ENCODE measurements at regions not wholly inside any gene's neighbourhood (a gene's known extent, or its start where the extent isn't known, plus 50 kb on each side); places are given as distances from the start of the nearest gene placed in this dataset.

- TF ChIP-seq MBD4 (IDR thresholded peaks at IDR 0.05; ENCODE audit: borderline replicate concordance, low read length), result 0 out of 2 replicates have a peak, but pooled peaks have one; percentile 57
- peak; percentile 72 for TF ChIP-seq BCL6 (CRISPR knock-in tag; IDR thresholded peaks at IDR 0.05)
- 0 out of 2 replicates have a peak, but pooled peaks have one; percentile 13 for TF ChIP-seq JUND (CRISPR knock-in tag; IDR thresholded peaks at IDR 0.05)
- TF ChIP-seq ZXDC (CRISPR knock-in tag; IDR thresholded peaks at IDR 0.05), result no peak
- no peak for TF ChIP-seq ZNF512B (CRISPR knock-in tag; IDR thresholded peaks at IDR 0.05; ENCODE audit: borderline replicate concordance)
- TF ChIP-seq ZNF263 (CRISPR knock-in tag; IDR thresholded peaks at IDR 0.05), result 0 out of 2 replicates have a peak, but pooled peaks have one; percentile 43
- TF ChIP-seq SOX13 (IDR thresholded peaks at IDR 0.05), result no peak
- peak in 1 of 2 experiments; percentile 63; a peak in 1 of 4 replicates for TF ChIP-seq SOX13 (CRISPR knock-in tag; conservative IDR thresholded peaks at IDR 0.05 in 1 of 2, IDR thresholded peaks at IDR 0.05 in 1 of 2)
- TF ChIP-seq POGZ (CRISPR knock-in tag; IDR thresholded peaks at IDR 0.05), result no peak
- no peak for TF ChIP-seq NONO (IDR thresholded peaks at IDR 0.05)
- 0 out of 2 replicates have a peak, but pooled peaks have one; percentile 33 for TF ChIP-seq NONO (CRISPR knock-in tag; conservative IDR thresholded peaks at IDR 0.05)
- peak; percentile 35 for TF ChIP-seq PHF5A (CRISPR knock-in tag; IDR thresholded peaks at IDR 0.05; ENCODE audit: low read depth, unreplicated experiment)
- no peak for TF ChIP-seq ZC3H4 (CRISPR knock-in tag; IDR thresholded peaks at IDR 0.05; ENCODE audit: borderline replicate concordance)
- 0 out of 2 replicates have a peak, but pooled peaks have one; percentile 41 for TF ChIP-seq KAT7 (CRISPR knock-in tag; IDR thresholded peaks at IDR 0.05; ENCODE audit: borderline replicate concordance)
- peak; percentile 67; the same call in 1 of the 2 replicates for TF ChIP-seq PPARG (CRISPR knock-in tag; conservative IDR thresholded peaks at IDR 0.05)
- TF ChIP-seq FOXA1 (IDR thresholded peaks at IDR 0.05), result no peak
- peak; percentile 41 for TF ChIP-seq FOXA1 (CRISPR knock-in tag; IDR thresholded peaks at IDR 0.05)
- TF ChIP-seq NCOR1 (IDR thresholded peaks at IDR 0.05; ENCODE audit: borderline replicate concordance, low read length), result peak; percentile 13; the same call in 1 of the 2 replicates
- TF ChIP-seq HMG20A (CRISPR knock-in tag; IDR thresholded peaks at IDR 0.05; ENCODE audit: borderline replicate concordance), result peak; percentile 68; the same call in 1 of the 2 replicates
- peak; percentile 60; the same call in 1 of the 2 replicates for TF ChIP-seq ZGPAT (CRISPR knock-in tag; IDR thresholded peaks at IDR 0.05)
- TF ChIP-seq FOXA3 (CRISPR knock-in tag; IDR thresholded peaks at IDR 0.05), result peak; percentile 87
- TF ChIP-seq MXI1 (IDR thresholded peaks at IDR 0.05; ENCODE audit: borderline replicate concordance, low read depth, low read length), result no peak
- TF ChIP-seq ELF3 (CRISPR knock-in tag; IDR thresholded peaks at IDR 0.05), result peak; percentile 83
- no peak for TF ChIP-seq ZNF766 (CRISPR knock-in tag; IDR thresholded peaks at IDR 0.05; ENCODE audit: borderline replicate concordance)
These were observed 131.5 kb downstream of the SOCS6 start (continued) for GRCh38 chr18:70420146-70420898.

All from HepG2 (cell line).